ENCODE measurements at regions not wholly inside any gene's neighbourhood (a gene's known extent, or its start where the extent isn't known, plus 50 kb on each side); places are given as distances from the start of the nearest gene placed in this dataset.
A peak's percentile ranks its signal among the peaks of the same experiment; 100 is the strongest.

GRCh38 chr11:19404787-19405186 lies 164.0 kb upstream of the E2F8 start:
- no peak for DNase-seq (ENCODE audit: low read depth, low spot score)

- DNase-seq (ENCODE audit: low read depth, low spot score), result no peak
Observed at GRCh38 chr11:19403196-19403895, 162.6 kb upstream of the E2F8 start.

- no peak for DNase-seq (ENCODE audit: low read depth, low spot score)
Observed at GRCh38 chr11:19400296-19400695, 159.6 kb upstream of the E2F8 start.

GRCh38 chr11:19398772-19399527 lies 158.2 kb upstream of the E2F8 start:
- peak; percentile 37 for DNase-seq (ENCODE audit: low read depth, low spot score)

GRCh38 chr11:19398273-19398672 lies 157.5 kb upstream of the E2F8 start:
- no peak for DNase-seq (ENCODE audit: low read depth, low spot score)

GRCh38 chr11:19395050-19395449 lies 154.3 kb upstream of the E2F8 start:
- no peak for DNase-seq (ENCODE audit: low read depth, low spot score)

GRCh38 chr11:19394525-19395016 lies 153.8 kb upstream of the E2F8 start:
- DNase-seq (ENCODE audit: low read depth, low spot score), result no peak

GRCh38 chr11:19393941-19394340 lies 153.2 kb upstream of the E2F8 start:
- DNase-seq (ENCODE audit: low read depth, low spot score), result no peak

- no peak for DNase-seq (ENCODE audit: low read depth, low spot score)
Observed at GRCh38 chr11:19392847-19393518, 152.2 kb upstream of the E2F8 start.

- no peak for DNase-seq (ENCODE audit: low read depth, low spot score)
Observed at GRCh38 chr11:19392321-19392720, 151.6 kb upstream of the E2F8 start.

GRCh38 chr11:19391652-19392051 lies 150.9 kb upstream of the E2F8 start:
- DNase-seq (ENCODE audit: low read depth, low spot score), result no peak

GRCh38 chr11:19391026-19391425 lies 150.3 kb upstream of the E2F8 start:
- DNase-seq (ENCODE audit: low read depth, low spot score), result no peak

GRCh38 chr11:19389787-19390303 lies 149.1 kb upstream of the E2F8 start:
- no peak for DNase-seq (ENCODE audit: low read depth, low spot score)

- DNase-seq (ENCODE audit: low read depth, low spot score), result no peak
Observed at GRCh38 chr11:19382131-19382611, 141.4 kb upstream of the E2F8 start.

GRCh38 chr11:19380375-19380774 lies 139.6 kb upstream of the E2F8 start:
- no peak for DNase-seq (ENCODE audit: low read depth, low spot score)

GRCh38 chr11:19379465-19379864 lies 138.7 kb upstream of the E2F8 start:
- no peak for DNase-seq (ENCODE audit: low read depth, low spot score)

- no peak for DNase-seq (ENCODE audit: low read depth, low spot score)
Observed at GRCh38 chr11:19378814-19379213, 138.1 kb upstream of the E2F8 start.

GRCh38 chr11:19377881-19378280 lies 137.1 kb upstream of the E2F8 start:
- no peak for DNase-seq (ENCODE audit: low read depth, low spot score)

- DNase-seq (ENCODE audit: low read depth, low spot score), result no peak
Observed at GRCh38 chr11:19375440-19375839, 134.7 kb upstream of the E2F8 start.

- no peak for DNase-seq (ENCODE audit: low read depth, low spot score)
Observed at GRCh38 chr11:19374151-19374569, 133.4 kb upstream of the E2F8 start.

- DNase-seq (ENCODE audit: low read depth, low spot score), result no peak
Observed at GRCh38 chr11:19372381-19372780, 131.6 kb upstream of the E2F8 start.

Data from smooth muscle cell of the brain vasculature (primary cell).